Upper lobe of right lung (tissue), 1 donor: ENCODE measurements at regions not wholly inside any gene's neighbourhood (a gene's known extent, or its start where the extent isn't known, plus 50 kb on each side); places are given as distances from the start of the nearest gene placed in this dataset.

Experiments
- ATAC-seq: fragments of 200-7000 bp; cut with Tn5 transposase; one replicate; pipeline ENCODE4 v1.9.1; 2020; ENCODE audit warnings: mild to moderate bottlenecking, moderate library complexity
- DNase-seq: peaks from one replicate; pipeline ENCODE4 v3.0.0-alpha.2; 2020
- H3K27ac ChIP-seq: fragments of 200-600 bp; one replicate; pipeline ENCODE4 v1.8.0; 2022
- H3K27me3 ChIP-seq: fragments of 200-600 bp; one replicate; pipeline ENCODE4 v1.8.0; 2022; ENCODE audit warnings: mild to moderate bottlenecking
- H3K36me3 ChIP-seq: fragments of 200-600 bp; one replicate; pipeline ENCODE4 v1.8.0; 2022
- H3K4me1 ChIP-seq: fragments of 200-600 bp; one replicate; pipeline ENCODE4 v1.8.0; 2022
- H3K4me3 ChIP-seq: fragments of 200-600 bp; one replicate; pipeline ENCODE4 v1.8.0; 2022; ENCODE audit warnings: mild to moderate bottlenecking
- H3K9me3 ChIP-seq: fragments of 200-600 bp; one replicate; pipeline ENCODE4 v1.8.0; 2022
- CTCF ChIP-seq: fragments of 200-600 bp; IDR thresholded peaks from one replicate; pipeline ENCODE4 v1.8.0; 2022; ENCODE audit warnings: antibody characterized with exemption
- intact Hi-C: fragments of 100-400 bp; cut with DNase I; formaldehyde crosslinking; loops from one replicate; pipeline ENCODE4 v1.11.0; 2022
- donor health status: DM: no; HTN: yes; CAD: no; lungs with severe emphysema.

DNA sequence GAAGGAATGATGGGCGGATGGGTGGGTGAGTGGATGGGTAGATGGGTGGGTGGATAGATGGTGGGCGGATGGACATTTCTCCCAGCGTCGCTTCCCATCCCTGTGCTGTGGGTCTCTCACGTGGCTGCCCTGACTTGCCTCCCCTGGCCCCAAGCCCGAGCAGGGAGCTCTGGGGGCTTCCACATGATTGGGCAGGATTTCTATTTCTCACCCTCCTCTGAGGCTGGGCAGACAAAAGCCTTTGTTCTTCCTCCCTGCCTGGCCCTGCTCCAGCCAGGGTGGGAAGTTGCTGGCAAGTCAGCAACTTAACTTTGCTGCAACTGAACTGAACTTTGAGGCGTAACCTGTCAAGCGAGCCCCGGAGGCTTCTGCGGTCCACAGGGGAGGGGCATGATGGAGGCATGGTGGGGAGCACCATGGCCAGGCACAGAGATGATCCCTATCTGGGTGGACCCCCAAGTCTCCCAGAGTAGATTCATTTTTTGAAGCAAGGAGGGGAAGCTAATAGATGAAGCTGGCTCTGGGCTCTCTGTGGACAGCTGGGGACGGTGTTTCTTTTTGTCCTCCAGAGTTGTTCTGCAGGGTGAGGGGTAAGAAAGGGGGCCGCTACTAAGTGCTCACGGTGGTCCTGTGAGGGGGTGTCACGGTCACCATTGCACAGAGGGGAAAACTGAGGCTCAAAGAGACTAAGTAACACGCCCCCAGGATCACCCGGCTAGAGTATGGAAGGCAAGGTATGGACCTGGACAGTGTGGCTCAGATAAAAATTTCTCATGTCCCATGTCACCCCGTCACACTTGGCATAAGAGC, 140.1 kb downstream of the CEBPB start:
- Histone ChIP-seq H3K36me3 (no peaks in the 10 kb centered on the region), H3K9me3 (no peaks in the 10 kb centered on the region), H3K4me1 (peaks cover 9% of the 10 kb centered on the region), H3K27ac (no peak overlapping the region), H3K4me3 (no peak overlapping the region), H3K27me3 (no peaks in the 10 kb centered on the region)
- TF ChIP-seq CTCF: no peak
- intact Hi-C loops: no loop called here
- ATAC-seq: no peak
- no peak for DNase-seq

GRCh38 chr20:50331469-50332363, 141.1 kb downstream of the CEBPB start:
- ATAC-seq (peak; percentile 90), DNase-seq (no peak)
- no peaks in the 10 kb centered on the region for H3K9me3 ChIP-seq
- H3K4me1 ChIP-seq: peaks cover 9% of the 10 kb centered on the region
- intact Hi-C loops: no loop called here
- no peak overlapping the region for H3K27ac ChIP-seq
- H3K4me3 ChIP-seq: no peak overlapping the region
- no peaks in the 10 kb centered on the region for H3K36me3 ChIP-seq
- TF ChIP-seq CTCF: no peak
- H3K27me3 ChIP-seq: no peaks in the 10 kb centered on the region

DNA sequence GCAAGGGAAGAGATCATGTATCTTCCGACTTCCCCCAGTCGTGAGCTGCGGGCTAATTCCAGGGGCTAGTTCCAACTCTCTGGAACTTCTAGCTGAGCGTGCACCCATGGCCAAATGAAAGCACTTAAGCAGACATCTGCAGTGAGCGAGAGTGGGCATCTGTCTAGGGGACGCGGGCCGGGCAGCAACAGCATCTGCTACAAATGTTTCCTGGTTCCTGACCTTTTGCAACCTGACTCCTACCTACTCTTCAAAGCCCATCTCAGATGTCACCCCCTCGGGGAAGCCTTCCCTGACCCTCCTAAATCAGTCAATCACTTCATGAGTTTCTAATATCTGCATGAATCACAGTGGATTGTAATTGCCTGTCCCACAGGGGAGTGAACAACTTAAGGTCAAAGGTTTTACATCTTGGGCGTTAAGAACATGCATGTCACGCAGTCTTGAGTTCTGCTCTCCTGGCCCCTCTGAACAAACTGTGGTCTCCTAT, 141.9 kb downstream of the CEBPB start:
- DNase-seq: no peak
- no peak for ATAC-seq
- no peaks in the 10 kb centered on the region for H3K27me3 ChIP-seq
- H3K27ac ChIP-seq: no peak overlapping the region
- intact Hi-C loops: no loop called here
- H3K9me3 ChIP-seq: no peaks in the 10 kb centered on the region
- no peak for TF ChIP-seq CTCF
- no peak overlapping the region for H3K4me3 ChIP-seq
- H3K36me3 ChIP-seq: no peaks in the 10 kb centered on the region
- H3K4me1 ChIP-seq: peaks cover 9% of the 10 kb centered on the region

GRCh38 chr20:50333131-50333670, 142.6 kb downstream of the CEBPB start:
- peaks cover 12% of the 10 kb centered on the region for H3K4me1 ChIP-seq
- intact Hi-C loops: no loop called here
- no peak for DNase-seq

More at GRCh38 chr20:50333131-50333670, 142.6 kb downstream of the CEBPB start:
- no peak overlapping the region for H3K27ac ChIP-seq
- no peak overlapping the region for H3K4me3 ChIP-seq
- no peaks in the 10 kb centered on the region for H3K36me3 ChIP-seq
- ATAC-seq: no peak
- TF ChIP-seq CTCF: no peak
- H3K9me3 ChIP-seq: no peaks in the 10 kb centered on the region
- H3K27me3 ChIP-seq: no peaks in the 10 kb centered on the region
